A204.1 (cell line): ENCODE measurements at regions not wholly inside any gene's neighbourhood (a gene's known extent, or its start where the extent isn't known, plus 50 kb on each side); places are given as distances from the start of the nearest gene placed in this dataset.

Experiments
- FAIRE-seq: peaks from 2 replicates; lab custom pipeline; 2012; peaks lifted over from hg19 to GRCh38; lab: Jason Lieb, UNC

DNA sequence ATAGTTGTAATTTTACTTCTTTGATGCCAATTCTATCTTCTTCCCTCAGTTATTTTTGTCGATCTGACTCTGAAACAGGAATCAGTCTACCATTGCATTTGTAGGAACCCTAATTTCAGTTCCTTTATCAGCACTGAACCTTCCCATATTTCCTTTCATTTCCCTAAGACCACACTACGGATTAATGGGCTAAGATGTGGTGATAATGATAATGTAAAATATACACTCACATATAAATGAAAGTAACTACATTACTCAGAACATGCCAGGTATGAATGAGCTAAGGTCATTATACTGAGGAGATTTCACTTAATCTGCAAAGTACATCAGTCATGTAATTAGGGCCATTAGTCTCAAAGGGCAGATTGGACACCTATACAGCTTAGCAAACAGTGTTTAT, 60.2 kb upstream of the RFC3 start:
- FAIRE-seq, result no peak

GRCh38 chr13:33758113-33758512, 59.8 kb upstream of the RFC3 start:
- no peak for FAIRE-seq

DNA sequence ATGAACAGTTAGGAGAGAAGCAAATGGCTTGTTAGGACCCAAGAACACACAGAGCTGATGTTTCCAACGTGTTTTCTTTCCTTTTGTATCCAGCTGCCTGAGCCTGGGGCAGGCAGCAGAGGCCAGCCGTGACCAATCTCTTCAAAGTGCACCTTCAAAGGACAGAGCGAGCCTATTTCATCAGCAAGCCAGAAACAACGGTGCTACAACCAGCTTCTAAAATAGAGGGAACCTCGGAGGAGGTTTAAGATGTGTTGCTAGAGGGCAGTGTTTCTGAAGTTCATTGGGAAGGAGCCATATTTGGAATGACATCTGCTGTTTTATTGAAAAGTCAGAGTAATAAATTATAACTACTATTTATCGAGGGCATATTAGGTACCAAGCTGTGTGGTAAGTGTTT, 56.2 kb upstream of the RFC3 start:
- FAIRE-seq, result no peak

- no peak for FAIRE-seq
Observed at GRCh38 chr13:33763021-33763420, 54.9 kb upstream of the RFC3 start.

- no peak for FAIRE-seq
Observed at GRCh38 chr13:33764716-33765115, 53.2 kb upstream of the RFC3 start.

DNA sequence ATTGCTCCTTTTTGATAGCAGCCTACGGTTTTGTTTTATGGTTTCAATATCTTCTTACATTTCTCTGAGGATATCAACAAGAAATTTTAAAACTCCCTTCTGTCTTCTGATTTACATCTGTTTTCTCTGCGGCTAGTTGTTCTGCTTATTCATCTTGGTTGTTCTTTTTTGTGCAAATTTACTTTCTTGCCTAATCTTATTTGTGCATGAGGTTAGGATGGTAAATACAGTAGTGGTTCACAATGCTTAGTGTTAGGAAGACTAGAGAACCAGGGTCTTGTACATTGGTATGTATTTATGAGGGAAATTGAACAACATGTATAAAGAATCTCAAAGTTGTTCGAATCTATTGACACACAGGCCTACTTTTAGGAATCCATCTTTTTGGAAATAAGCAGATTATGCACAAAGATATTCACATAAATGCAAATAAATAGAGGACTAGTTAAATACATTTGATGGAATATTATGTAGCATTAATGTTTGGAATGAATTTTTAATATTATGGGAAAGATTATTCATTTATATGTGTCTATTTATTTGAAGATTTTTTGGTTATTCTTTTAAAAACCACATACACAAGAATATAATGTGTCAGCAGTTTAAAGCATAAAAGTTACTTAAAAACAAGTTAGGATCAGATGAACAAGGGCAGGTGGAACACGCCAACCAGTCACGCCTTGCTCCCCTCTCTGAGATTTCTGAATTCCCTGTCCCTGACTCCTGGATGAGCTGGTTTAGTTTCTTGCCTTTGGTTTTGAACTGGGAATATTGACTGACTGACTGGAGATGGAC, 51.4 kb upstream of the RFC3 start:
- no peak for FAIRE-seq

GRCh38 chr13:33767140-33767539, 50.8 kb upstream of the RFC3 start:
- no peak for FAIRE-seq
